NCI-H345 treated with DMSO at 0.1 percent for 48 hours (cell line): ENCODE measurements at regions not wholly inside any gene's neighbourhood (a gene's known extent, or its start where the extent isn't known, plus 50 kb on each side); places are given as distances from the start of the nearest gene placed in this dataset.
"Not testable (repeated sequence)": the region's sequence is repeated elsewhere in the genome, so short reads cannot be mapped to it uniquely, and the experiment has no call there.

Experiments used
- DNase-seq: peaks from one replicate; lab custom pipeline; 2025; ENCODE audit not compliant: unreplicated experiment; lab: John Stamatoyannopoulos, UW

DNA sequence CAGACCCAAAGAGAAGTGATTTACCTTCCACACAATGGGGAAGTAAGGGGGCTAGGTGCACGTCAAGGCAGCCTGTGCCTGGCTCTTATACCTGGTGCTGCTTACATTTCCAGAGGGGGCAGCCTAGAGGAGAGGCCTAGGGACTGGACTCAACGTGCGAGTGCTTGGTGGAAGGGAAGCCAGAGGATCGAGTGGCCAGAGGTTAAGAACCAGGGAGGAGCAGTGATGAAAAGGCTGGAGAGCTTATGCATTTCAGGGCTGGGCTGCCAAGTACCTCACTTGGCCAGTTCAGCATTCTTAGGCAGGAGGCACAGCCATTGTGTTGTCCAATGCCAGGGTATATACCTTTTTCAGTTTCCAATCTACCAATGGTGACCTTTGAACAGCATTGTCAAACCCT, 77.4 kb downstream of the LAT start:
- DNase-seq, result not testable (repeated sequence)

DNA sequence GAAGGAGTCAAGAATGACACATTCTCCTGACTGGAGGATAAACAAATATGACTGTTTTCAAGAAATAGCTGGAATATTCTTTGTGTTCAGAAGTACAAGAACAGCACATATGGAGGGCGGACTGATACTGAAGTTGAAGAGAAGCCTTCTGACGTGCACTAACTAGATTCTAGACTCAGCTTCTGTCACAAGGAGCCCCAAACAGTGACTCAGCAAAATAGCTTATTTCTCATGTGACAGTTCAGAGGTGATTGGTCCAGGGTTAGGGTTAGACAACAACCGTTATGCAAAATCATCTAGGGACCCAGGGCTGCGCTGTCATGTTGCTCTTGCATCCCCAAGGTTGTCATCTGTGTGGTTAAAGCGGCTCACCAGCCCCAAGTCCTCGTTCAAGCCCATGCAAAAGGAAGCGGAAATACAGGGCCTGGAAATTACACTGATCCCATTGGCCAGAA, 76.6 kb downstream of the LAT start:
- not testable (repeated sequence) for DNase-seq

DNA sequence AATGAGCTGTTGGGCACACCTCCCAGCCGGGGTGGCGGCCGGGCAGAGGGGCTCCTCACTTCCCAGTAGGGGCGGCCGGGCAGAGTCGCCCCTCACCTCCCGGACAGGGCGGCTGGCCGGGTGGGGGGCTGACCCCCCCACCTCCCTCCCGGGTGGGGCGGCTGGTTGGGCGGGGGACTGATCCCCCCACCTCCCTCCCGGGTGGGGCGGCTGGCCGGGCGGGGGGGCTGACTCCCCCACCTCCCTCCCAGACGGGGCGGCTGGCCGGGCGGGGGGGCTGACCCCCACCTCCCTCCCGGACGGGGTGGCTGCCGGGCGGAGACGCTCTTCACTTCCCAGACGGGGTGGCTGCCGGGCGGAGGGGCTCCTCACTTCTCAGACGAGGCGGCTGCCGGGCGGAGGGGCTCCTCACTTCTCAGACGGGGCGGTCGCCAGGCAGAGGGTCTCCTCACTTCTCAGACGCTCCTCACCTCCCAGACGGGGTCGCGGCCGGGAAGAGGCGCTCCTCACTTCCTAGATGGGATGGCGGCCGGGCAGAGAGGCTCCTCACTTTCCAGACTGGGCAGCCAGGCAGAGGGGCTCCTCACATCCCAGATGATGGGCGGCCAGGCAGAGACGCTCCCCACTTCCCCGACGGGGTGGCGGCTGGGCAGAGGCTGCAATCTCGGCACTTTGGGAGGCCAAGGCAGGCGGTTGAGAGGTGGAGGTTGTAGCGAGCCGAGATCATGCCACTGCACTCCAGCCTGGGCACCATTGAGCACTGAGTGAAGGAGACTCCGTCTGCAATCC, 75.4 kb downstream of the LAT start:
- not testable (repeated sequence) for DNase-seq

DNA sequence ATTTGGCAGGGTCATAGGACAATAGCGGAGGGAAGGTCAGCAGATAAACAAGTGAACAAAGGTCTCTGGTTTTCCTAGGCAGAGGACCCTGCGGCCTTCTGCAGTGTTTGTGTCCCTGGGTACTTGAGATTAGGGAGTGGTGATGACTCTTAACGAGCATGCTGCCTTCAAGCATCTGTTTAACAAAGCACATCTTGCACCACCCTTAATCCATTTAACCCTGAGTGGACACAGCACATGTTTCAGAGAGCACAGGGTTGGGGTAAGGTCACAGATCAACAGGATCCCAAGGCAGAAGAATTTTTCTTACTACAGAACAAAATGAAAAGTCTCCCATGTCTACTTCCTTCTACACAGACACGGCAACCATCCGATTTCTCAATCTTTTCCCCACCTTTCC, 74.7 kb downstream of the LAT start:
- DNase-seq, result not testable (repeated sequence)
